Astrocyte of the spinal cord (primary cell): ENCODE measurements at regions not wholly inside any gene's neighbourhood (a gene's known extent, or its start where the extent isn't known, plus 50 kb on each side); places are given as distances from the start of the nearest gene placed in this dataset.
"Not testable (repeated sequence)": the region's sequence is repeated elsewhere in the genome, so short reads cannot be mapped to it uniquely, and the experiment has no call there.

Experiments
- DNase-seq: peaks from one replicate; pipeline ENCODE4 v3.0.0; 2011; ENCODE audit warnings: low read depth, low spot score
- H3K4me3 ChIP-seq: 2 replicates; pipeline ENCODE4 v1.5.1; 2011; ENCODE audit warnings: low read depth, mild to moderate bottlenecking, low read length, moderate library complexity
- CTCF ChIP-seq: IDR thresholded peaks from 2 replicates; pipeline ENCODE4 v1.5.1; 2012; ENCODE audit warnings: low read depth, mild to moderate bottlenecking, low read length, inconsistent platforms
- in situ Hi-C: cut with HindIII; loops from 2 replicates; pipeline ENCODE4 v1.10.0; 2017; ENCODE audit warnings: low sequenced_read_pairs

GRCh38 chr6:102918161-102918560, 1524.7 kb downstream of the GRIK2 start:
- in situ Hi-C loops = no loop called here
- no peak overlapping the region for H3K4me3 ChIP-seq
- no peak for TF ChIP-seq CTCF
- DNase-seq = no peak

- in situ Hi-C loops = no loop called here
- H3K4me3 ChIP-seq = no peak overlapping the region
- TF ChIP-seq CTCF = no peak
- no peak for DNase-seq
Observed at GRCh38 chr6:102911571-102911970, 1518.1 kb downstream of the GRIK2 start.

- in situ Hi-C loops, DNase-seq, H3K4me3 ChIP-seq: not testable (repeated sequence)
Observed at GRCh38 chr6:102910701-102911139, 1517.2 kb downstream of the GRIK2 start.

GRCh38 chr6:102907181-102907580, 1513.7 kb downstream of the GRIK2 start:
- DNase-seq = no peak
- TF ChIP-seq CTCF = no peak
- in situ Hi-C loops = no loop called here
- H3K4me3 ChIP-seq = no peak overlapping the region

- no peak for DNase-seq
- TF ChIP-seq CTCF = no peak
- in situ Hi-C loops = no loop called here
- no peak overlapping the region for H3K4me3 ChIP-seq
Observed at GRCh38 chr6:102902471-102902870, 1509.0 kb downstream of the GRIK2 start.

GRCh38 chr6:102895683-102896082, 1502.2 kb downstream of the GRIK2 start:
- no peak overlapping the region for H3K4me3 ChIP-seq
- TF ChIP-seq CTCF = no peak
- in situ Hi-C loops = no loop called here
- no peak for DNase-seq

GRCh38 chr6:102885165-102885564, 1491.7 kb downstream of the GRIK2 start:
- in situ Hi-C loops = no loop called here
- no peak for TF ChIP-seq CTCF
- DNase-seq = no peak
- no peak overlapping the region for H3K4me3 ChIP-seq
